ENCODE measurements at regions not wholly inside any gene's neighbourhood (a gene's known extent, or its start where the extent isn't known, plus 50 kb on each side); places are given as distances from the start of the nearest gene placed in this dataset.
"Not testable (repeated sequence)": the region's sequence is repeated elsewhere in the genome, so short reads cannot be mapped to it uniquely, and the experiment has no call there.

DNA sequence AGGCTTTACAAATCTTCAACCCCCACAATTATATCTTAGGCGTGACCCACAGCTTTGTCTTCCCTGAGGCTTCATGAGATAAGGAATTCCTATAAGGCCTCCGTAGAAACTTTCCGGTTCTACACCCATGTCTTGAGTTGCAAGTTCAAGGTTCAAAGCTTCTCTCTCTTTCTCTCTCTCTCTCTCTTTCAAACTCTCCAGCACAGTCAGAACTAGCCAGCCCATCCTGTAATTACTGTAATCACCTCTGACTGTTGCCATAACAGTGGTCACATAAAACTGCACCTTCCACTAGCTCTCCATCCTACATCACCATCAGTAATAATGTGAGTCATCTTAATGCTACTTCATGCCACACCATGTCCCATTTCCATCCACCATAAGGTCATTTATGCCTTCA, 90.0 kb upstream of the NFASC start:
- Histone ChIP-seq H3K27ac (no peak overlapping the region), H3K4me1 (no peaks in the 10 kb centered on the region), H3K36me3 (no peaks in the 10 kb centered on the region), H3K27me3 (no peaks in the 10 kb centered on the region), H3K4me3 (no peak overlapping the region), H3K9me3 (no peaks in the 10 kb centered on the region)
- TF ChIP-seq POLR2A (IDR thresholded peaks at IDR 0.05): no peak
- TF ChIP-seq, protein P1, sequence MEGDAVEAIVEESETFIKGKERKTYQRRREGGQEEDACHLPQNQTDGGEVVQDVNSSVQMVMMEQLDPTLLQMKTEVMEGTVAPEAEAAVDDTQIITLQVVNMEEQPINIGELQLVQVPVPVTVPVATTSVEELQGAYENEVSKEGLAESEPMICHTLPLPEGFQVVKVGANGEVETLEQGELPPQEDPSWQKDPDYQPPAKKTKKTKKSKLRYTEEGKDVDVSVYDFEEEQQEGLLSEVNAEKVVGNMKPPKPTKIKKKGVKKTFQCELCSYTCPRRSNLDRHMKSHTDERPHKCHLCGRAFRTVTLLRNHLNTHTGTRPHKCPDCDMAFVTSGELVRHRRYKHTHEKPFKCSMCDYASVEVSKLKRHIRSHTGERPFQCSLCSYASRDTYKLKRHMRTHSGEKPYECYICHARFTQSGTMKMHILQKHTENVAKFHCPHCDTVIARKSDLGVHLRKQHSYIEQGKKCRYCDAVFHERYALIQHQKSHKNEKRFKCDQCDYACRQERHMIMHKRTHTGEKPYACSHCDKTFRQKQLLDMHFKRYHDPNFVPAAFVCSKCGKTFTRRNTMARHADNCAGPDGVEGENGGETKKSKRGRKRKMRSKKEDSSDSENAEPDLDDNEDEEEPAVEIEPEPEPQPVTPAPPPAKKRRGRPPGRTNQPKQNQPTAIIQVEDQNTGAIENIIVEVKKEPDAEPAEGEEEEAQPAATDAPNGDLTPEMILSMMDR (IDR thresholded peaks at IDR 0.05): no peak
- DNase-seq: no peak

DNA sequence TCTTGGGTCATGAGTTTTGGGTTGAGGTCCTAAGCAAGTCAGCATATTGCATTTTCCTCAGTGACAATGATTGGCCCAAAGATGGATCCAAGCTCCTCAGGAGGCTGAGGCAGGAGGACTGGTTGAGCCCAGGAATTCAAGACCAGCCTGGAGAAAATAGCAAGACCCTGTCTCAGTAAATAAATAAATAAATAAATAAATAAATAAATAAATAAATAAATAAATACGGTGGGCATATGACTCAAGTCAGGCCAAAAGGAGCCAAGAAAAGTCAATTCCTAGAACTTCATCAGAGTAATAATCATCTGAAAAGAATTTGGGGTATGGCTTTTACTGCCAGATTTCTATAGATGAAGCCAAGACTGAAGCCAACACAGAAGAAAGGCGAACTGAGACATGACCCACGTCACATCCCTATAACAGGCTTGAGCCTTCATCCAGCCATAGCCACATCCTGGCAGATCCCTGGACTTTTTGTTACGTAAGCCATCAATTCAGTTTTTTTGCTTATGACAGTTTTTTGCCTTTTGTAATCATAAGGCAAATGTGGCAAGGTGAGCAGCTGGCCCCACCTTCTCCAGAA, 88.5 kb upstream of the NFASC start:
- H3K27ac ChIP-seq: no peak overlapping the region
- H3K4me3 ChIP-seq: no peak overlapping the region
- no peaks in the 10 kb centered on the region for H3K36me3 ChIP-seq
- no peaks in the 10 kb centered on the region for H3K27me3 ChIP-seq
- DNase-seq: no peak
- H3K4me1 ChIP-seq: no peaks in the 10 kb centered on the region
- H3K9me3 ChIP-seq: no peaks in the 10 kb centered on the region
- TF ChIP-seq POLR2A (IDR thresholded peaks at IDR 0.05): no peak
- TF ChIP-seq, protein P1 (IDR thresholded peaks at IDR 0.05): no peak

DNA sequence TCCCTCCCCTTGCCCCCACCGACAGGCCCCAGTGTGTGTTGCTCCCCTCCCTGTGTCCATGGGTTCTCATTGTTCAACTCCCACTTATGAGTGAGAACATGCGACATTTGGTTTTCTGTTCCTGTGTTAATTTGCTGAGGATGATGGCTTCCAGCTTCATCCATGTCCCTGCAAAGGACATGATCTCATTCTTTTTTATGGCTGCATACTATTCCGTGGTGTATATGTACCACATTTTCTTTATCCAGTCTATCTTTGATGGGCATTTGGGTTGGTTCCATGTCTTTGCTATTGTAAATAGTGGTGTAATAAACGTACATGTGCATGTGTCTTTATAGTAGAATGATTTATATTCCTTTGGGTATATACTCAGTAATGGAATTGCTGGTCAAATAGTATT, 85.6 kb upstream of the NFASC start:
- H3K27ac ChIP-seq, H3K4me1 ChIP-seq, H3K27me3 ChIP-seq, DNase-seq, H3K4me3 ChIP-seq, H3K9me3 ChIP-seq, H3K36me3 ChIP-seq: not testable (repeated sequence)

DNA sequence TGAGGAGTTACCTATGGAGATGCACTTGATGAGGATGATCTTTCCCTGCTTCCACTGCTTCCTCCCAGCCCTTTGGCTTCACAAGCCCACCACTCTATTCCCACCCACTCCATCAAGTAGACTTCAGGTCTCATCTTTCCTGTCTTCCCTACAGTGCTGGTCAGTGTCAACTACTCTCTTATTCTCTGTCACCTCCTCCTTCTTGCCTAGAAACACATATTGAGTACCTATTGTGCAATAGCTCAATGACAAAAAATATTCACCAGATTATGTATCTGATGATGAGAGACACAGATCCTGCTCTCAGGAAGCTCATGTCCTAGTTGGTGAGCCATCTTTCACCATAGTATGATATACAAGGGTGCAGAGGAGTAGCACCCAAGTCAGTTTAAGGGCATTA, 82.2 kb upstream of the NFASC start:
- Histone ChIP-seq H3K4me3 (no peak overlapping the region), H3K27me3 (no peaks in the 10 kb centered on the region), H3K36me3 (no peaks in the 10 kb centered on the region), H3K4me1 (no peaks in the 10 kb centered on the region), H3K9me3 (no peaks in the 10 kb centered on the region), H3K27ac (no peak overlapping the region)
- no peak for DNase-seq
- TF ChIP-seq, protein P1 (IDR thresholded peaks at IDR 0.05): no peak
- no peak for TF ChIP-seq POLR2A (IDR thresholded peaks at IDR 0.05)

DNA sequence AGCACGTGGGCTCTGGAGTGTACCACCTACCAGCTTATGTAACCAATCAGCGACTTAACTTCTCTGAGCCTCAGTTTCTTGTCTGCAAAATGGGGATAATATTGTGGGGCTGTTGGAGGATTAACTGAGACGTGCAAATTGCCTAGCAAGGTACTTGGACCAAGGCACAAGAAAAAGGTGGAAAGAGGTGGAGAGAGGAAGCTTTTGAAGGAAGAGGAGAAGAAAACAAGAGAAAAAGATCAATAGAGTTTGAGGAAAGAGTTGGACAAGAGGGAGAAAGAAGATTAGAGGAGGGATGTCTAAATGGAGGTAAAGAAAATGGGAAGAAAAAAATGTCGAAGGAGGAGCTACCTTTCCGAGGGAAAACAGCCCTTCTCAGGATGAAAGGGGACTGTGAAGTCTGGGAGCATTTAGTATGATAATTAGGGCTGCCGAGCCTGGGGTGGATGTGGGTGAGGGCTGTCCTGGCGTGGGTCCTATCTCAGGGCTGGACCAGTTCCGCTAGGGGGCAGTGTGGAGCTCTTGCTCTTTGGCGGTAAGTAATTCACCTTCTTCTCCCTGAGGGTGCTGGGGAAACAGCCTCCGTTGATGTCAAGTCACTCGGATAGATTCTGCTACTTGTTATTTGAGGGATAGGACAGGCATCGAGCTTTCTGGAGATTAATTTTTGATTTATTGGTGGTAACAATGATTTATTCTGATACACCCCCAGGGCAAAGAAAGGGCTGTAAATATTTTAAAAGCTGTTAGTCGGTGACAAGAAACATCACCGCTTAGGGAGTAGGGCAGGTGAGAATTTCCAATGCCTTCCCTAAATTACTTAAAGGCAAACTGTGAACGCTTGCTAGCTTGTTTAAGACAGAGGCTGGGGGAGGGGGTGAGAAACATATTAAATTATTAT, 79.0 kb upstream of the NFASC start:
- peak; percentile 77 to 93 (median 81) for DNase-seq
- Histone ChIP-seq H3K27ac (no peak overlapping the region), H3K9me3 (no peaks in the 10 kb centered on the region), H3K36me3 (no peaks in the 10 kb centered on the region), H3K4me3 (no peak overlapping the region), H3K4me1 (no peaks in the 10 kb centered on the region), H3K27me3 (no peaks in the 10 kb centered on the region)
- no peak for TF ChIP-seq POLR2A (IDR thresholded peaks at IDR 0.05)
- TF ChIP-seq, protein P1 (IDR thresholded peaks at IDR 0.05): peak; percentile 56 to 86 (median 63)

DNA sequence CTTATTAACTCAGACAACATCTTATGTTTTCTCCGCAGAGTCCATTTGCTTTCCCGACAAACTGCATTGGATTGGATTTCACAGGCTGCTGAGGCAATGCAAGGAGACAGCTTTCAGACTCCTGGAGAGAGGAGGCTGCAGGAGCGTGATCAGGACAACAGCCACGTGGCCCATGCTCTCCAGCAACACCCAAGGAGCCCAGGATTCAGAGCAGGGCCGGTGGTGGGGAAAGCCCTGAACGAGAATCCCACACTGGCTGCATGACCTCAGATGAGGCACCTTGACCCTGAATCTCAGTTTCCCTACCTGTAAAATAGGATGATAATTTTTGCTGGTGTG, 78.3 kb upstream of the NFASC start:
- TF ChIP-seq, protein P1 (IDR thresholded peaks at IDR 0.05): no peak
- no peak for TF ChIP-seq POLR2A (IDR thresholded peaks at IDR 0.05)

More for the DNA sequence above, 78.3 kb upstream of the NFASC start:
- no peaks in the 10 kb centered on the region for H3K4me1 ChIP-seq
- H3K36me3 ChIP-seq: no peaks in the 10 kb centered on the region
- no peak for DNase-seq
- no peak overlapping the region for H3K4me3 ChIP-seq
- H3K9me3 ChIP-seq: no peaks in the 10 kb centered on the region
- H3K27ac ChIP-seq: no peak overlapping the region
- H3K27me3 ChIP-seq: no peaks in the 10 kb centered on the region
